Left forelimb (tissue), 1 donor: ENCODE measurements at regions not wholly inside any gene's neighbourhood (a gene's known extent, or its start where the extent isn't known, plus 50 kb on each side); places are given as distances from the start of the nearest gene placed in this dataset.
"Not testable (repeated sequence)": the region's sequence is repeated elsewhere in the genome, so short reads cannot be mapped to it uniquely, and the experiment has no call there.

Experiments used
- DNase-seq: peaks from one replicate; pipeline ENCODE4 v3.0.0-alpha.2; 2018; ENCODE audit warnings: low spot score

DNA sequence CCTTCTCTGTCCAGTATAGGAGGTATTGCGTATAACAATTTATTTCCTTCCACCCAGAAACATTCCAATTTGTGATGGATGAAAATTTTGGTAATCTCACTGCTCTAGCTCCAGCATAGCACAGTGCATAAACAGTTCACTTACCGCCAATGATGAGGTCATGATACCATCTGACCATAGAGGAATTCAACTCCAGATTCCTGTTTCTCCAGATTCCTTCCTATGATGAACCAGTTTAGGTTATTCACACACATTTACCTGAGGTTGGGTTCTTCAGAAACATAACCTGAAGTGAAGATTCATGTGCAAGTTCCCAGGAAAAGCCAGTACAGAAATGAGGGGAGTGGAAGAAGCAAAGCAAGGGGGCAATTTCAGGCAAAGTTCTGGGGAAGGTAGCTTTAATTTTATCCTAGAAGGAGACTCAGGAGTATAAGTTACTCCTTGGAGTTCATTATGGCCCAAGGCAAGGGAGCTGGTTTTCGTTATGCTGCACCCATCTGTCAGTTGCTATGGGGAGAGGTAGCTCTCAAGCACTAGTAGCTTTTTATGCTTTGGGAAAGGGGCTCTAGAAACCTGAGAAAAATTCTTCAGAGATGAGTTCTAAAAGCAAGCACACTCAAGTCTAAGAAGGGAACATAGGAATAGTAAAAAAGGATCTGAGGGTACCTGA is 121.6 kb downstream of the CASP12 start:
- no peak for DNase-seq

DNA sequence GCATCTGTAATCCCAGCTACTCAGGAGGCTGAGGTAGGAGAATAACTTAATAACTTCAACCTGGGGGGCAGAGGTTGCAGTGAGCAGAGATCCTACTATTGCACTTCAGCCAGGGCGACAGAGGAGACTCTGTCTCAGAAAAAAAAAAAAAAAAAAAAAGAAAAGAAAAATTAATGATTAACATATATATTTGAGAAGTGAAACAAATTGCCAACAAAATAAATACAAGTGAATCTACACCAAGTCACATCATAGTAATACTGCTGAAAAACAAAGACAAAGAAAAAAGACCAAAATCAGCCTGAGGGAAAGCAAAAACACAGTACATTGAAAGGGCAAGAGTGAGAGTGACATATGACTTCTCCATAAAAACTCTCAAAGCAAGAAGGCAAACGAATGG is 123.7 kb downstream of the CASP12 start:
- no peak for DNase-seq

DNA sequence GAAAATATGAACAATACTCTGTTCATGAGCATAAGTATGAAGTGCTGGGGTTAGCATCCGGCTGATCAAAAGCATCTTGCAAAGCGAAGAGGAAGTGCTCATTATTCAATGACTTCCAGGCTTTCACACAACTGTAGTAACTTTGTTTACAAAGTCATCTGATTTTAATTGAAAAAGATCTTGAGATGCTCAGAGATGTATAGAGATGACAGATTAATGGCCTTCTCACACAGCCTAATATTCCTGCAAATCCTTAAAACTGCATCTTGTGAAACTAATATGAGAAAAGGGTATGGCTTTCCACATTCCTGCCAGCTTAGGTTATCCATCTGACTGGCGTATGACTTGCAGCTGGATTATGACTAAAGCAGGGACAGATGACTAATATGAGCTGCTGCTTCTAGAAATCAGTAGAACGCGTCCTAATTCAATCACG is 125.4 kb downstream of the CASP12 start:
- DNase-seq, result no peak

DNA sequence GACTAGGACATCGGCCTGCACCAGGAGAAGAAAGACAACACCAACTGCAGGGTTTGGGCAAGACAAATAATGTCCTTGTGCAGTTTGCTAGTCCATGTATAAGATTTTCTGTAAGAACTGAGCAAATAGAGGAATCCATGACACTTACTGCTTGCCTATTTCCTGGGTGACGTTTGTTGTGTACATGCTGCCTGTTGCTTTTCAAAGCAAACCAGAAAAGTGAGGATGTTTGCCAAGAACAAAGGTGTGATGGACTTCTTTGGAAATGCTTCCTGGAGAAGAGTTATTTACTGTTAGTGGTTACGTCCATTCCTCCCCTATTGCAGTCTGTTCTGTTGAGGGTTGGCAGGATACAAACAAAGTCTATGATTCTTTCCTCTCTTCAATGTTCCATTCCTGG is 126.5 kb downstream of the CASP12 start:
- DNase-seq, result no peak

DNA sequence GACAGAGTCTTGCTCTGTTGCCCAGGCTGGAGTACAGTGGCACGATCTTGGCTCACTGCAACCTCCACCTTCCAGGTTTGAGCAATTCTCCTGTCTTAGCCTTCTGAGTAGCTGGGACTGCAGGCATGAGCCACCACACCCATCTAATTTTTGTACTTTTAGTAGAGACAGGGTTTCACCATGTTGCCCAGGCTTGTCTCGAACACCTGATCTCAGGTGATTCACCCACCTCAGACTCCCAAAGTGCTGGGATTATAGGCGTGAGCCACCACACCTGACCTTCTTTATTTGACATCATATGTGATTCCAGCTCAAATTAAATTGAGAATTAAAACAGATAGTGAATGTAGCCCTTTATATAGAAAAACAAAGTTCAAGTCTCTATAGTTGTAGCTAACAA is 127.2 kb downstream of the CASP12 start:
- not testable (repeated sequence) for DNase-seq

DNA sequence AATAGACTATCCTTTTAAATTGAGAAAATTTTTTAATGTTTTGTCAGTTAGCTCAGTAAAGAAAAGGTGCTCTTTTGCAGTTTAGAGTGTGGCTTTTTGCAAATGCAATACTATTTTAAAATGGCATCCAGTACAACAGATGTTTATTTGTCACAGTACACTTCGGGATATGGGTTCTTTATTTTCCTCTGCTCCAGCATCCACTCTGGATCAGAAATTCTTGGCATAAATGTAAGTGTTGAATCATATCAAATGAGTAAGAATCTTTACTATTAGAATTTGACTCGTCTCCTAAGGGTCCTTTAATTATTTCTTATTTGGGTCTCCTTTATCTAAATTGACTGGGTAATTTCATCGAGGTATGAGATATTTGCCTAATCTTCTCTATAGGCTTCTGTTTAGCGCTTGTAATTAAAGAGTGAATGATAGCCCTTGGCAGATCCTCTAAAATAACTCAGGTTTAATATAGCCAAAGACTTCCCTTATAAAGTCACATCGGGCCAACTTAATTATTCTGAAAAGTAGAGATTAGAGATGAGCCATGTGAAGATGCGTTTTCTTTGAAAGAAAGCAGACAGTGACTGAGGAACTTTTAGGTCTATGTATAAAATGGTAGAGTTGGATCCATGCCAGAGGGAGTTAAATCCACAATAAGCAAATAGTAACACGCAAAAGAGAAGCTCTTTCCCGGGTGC is 132.7 kb downstream of the CASP12 start:
- DNase-seq, result no peak

DNA sequence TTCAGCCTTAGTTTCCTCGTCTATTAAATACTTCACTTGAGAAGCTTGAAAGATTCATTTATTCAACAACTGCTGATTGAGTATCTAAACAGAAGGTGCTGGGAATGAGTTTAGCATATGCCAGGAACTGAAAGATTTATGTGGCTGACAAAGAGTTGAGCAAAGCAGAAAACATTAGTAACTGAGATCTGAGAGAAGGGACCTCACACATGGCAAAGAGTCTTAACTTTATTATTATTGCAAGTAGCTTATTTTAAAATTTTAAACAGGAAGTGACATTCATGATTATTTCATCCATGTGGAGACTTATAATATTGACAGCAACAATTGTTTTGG is 133.6 kb downstream of the CASP12 start:
- no peak for DNase-seq

DNA sequence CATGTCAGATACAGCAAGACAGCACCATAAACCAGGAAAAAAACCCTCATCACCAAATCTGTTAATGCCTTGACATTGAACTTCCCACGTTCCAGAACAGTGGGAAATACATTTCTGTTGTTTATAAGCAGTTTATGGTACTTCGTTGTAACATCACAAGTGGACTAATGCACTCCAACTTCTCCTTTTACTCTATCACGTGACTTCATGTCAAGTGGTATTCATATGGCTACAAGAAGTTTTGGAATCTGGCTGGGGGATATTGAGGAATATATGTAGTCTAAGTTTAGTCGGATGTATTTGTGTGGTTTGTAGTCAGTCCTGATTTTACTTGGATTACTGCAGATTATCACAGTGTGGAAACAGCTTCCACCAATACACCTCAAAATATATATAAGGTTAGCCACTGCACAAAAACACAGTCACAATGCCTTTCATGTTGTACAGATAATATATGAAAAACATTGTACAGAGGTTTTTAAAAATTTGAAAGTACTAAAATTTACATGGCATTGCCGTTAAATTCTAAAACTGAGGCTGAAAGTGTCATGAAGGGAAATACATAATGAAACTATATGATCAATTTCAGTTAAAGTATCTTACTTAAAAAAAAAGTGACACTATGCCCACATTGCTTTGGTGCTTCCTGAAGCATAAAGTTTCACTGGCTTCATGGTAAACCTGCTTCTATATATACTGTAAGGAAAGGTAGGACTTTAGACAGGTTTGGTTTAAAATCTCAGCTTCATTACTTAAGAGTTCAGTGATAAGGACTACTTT is 134.1 kb downstream of the CASP12 start:
- no peak for DNase-seq

DNA sequence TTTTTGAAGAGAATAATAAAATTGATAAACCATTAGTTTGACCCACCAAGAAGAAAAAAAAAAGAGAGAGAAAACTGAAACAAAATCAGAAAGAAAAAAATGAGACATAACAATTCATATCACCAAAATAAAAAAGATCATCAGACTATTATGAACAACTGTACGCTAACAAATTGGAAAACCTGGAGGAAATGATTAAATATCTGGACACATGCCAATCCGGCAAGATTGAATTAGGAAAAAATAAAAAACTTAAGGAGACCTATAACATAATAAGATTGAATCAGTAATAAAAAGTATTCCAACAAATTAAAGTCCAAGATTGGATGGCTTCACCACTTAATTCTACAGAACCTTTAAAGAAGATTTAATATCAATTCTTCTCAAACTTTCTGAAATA is 136.7 kb downstream of the CASP12 start:
- DNase-seq, result no peak

DNA sequence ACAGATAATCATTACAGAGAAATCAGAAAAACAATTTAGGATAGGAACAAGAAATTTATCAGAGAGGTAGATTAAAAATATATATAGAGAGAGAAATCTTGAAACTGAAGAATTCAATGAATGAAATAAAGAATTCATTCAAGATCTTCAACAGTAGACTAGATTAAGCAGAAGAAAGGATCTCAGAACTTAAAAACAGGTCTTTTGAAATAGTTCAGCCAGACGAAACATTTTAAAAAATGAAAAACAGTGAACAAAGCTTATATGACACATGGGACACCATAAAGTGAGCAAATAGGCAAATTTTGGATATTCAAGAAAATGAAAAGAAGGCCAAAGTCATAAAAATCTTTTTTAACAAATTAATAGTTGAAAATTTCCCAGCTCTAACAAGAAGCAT is 138.8 kb downstream of the CASP12 start:
- DNase-seq, result no peak

DNA sequence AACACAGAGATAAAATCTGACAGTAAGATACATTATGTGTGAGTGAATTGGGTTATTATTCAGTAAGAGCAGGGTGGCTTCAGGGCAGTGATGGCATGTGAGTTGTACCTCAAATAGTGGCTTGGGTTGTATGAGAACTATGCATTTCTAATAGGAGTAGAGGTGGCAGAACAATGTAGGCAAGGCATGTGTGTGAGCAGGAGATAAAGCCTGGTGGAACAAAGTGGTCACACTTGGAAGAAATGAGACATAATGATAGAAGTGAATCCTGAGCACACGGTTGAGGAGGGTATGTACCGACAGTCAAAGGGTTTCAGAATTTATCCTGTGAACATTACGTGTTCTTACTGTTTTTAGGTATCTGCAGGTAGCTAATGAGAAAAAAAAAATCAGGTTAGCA is 159.3 kb downstream of the CASP12 start:
- DNase-seq, result no peak

DNA sequence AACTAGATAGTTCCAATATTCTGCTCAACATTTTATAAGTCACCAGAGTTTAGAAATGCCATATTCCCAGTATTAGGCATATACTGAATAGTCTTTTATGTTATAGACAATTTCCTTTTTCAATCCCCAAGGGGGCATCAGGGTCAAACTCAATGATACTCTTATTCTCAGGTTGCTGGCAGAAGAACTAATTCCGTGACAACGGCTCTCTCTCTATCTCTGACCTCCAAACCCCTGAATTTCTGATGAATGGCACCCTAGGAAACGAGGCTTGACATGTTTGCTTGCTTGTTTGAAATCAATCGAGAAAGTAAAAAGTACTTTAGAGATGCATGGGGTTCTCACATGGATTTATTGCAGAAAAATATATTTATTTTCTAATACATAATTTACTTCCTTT is 160.1 kb downstream of the CASP12 start:
- no peak for DNase-seq

DNA sequence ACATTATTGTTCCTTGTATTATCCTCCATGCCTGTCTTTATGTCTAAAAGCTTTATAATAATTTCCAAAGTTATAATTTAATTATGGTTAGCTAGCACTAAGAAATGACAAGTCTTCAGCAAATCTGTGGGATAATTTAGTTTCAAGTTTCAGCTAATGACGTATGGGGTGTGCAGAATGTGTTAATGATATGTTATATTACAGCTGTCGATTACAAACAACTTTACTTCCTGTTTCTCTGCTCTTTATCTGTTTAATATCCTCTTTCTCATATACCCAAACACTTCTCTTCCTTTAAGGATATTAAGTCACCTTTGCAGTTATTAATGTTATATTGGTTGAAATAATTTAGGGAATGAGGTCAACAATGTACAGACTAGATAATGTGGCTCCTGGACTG is 161.8 kb downstream of the CASP12 start:
- no peak for DNase-seq

DNA sequence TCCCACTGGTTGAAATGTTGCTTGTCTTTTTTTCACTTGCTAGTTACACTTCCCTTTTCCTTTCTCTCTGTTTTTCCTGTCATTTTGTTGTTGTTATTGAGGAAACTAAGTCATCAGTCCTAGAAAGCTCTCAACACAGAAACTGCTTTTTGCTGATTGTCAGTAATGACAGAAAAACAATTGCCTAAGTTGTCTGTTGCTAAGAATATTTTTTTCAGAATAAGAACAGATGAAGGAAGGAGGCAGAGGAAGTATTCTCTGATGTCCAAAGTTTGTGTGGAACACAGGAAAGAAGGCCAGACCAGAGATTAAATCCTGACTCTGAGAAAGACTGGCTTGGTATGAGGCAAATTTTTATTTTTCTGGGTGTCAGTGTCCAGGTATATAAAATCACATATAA is 163.3 kb downstream of the CASP12 start:
- DNase-seq, result no peak

DNA sequence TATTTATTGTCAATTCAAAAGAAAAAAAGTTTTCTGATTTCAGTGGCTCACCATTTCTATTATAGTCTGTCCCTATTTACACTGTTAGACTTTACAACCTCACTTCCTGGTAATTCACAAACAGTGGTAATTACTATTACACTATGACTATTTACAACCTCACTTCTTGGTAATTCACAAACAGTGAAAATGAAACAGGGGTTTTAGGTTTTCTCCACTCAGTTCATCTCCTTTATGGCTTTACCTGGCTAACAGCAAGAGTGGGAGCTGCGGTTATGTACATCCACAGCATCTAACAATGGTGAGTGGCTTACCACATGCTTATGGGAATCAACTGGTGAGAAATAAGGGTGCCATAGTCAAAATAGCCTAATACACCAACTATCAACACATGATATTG is 166.4 kb downstream of the CASP12 start:
- no peak for DNase-seq

DNA sequence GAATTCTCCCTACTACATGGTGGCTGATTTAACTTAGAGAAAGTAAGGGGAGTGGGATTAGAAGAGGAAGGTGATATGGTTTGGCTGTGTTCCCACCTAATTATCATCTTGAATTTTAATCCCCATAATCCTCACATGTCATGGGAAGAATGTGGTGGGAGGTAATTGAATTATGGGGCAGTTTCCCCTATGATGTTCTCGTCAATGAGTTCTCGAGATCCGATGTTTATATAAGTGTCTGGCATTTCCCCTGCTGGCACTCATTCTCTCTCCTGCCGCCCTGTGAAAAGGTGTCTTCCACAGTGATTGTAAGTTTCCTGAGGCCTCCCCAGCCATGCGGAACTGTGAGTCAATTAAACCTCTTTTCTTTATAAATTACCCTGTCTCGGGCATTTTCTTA is 169.3 kb downstream of the CASP12 start:
- no peak for DNase-seq

DNA sequence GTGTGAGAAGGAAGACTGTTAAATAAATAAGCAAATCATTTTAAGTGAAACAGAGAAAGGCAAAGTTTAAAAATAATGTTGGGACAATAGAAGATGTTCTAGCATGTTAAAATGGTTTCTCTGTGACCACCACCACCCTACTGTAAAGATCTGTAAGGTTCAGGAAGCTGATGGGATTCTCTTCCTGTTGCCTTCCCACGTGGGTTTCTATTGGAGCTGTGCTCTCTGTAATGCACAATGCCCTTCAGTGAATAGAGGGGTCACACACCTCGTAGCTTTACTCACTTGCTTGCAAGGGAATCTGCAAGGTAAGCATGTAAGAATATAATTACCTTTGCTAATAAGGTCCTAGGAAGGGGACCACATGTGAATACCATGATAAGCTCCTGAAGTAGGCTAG is 170.5 kb downstream of the CASP12 start:
- no peak for DNase-seq

DNA sequence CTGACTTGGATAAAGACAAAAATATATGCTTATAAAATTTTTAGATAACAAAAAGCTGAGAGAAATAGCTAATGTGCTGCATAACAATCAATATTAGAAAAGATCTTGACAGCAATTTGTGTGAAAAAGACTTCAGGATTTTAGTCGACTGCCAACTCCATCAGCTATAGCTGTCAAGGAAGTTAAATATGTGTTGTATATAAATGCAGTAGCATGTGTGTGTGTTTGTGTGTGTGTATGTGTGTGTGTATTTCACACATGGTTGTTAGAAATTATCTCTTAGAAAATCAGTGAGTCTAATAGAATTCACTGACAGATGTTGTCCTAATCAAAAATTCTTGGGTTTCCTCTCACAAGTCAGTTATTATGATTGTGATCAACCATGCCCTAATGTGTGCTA is 171.2 kb downstream of the CASP12 start:
- DNase-seq, result no peak

DNA sequence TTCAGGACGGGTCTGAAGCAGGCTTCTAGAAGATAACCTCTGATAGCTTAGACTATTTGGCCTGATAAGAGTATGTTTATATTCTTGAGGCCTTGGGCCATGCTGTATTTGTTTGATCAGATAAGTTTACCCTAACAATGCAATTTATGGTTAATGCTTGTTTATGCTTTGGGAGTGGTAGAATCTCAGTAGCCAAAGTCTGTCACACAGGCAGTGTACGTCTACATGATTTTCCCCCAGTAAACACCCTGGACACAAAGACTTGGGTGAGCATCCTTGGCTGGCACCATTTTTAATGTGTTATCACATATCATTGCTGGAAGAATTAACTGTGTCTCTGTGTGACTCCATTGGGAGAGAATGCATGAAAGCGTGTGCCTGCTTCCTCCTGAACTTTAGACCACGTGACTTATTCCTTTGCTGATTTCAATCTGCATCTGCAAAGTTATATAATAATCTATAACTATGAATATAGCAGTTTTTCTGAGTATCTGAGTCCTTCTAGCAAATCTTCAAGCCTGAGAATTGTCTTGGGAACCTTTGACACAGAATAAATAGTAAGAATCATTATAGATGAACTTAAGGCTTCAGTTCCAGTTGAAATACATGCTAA is 172.4 kb downstream of the CASP12 start:
- no peak for DNase-seq

DNA sequence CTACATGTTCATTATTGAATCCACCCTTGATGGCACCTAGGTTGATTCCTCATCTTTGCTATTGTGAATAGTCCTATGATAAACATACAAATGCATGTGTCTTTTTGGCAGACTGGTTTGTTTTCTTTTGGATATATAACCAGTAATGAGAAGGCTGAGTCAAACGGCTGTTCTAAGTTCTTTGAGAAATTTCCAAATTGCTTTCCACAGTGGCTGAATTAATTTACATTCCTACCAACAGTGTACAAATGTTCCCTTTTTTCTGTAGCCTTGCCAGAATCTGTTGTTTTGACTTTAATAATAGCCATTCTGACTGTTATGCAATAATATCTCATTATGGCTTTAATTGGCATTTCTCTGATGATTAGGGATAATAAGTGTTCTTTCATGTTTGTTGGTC is 184.9 kb downstream of the CASP12 start:
- DNase-seq, result no peak

DNA sequence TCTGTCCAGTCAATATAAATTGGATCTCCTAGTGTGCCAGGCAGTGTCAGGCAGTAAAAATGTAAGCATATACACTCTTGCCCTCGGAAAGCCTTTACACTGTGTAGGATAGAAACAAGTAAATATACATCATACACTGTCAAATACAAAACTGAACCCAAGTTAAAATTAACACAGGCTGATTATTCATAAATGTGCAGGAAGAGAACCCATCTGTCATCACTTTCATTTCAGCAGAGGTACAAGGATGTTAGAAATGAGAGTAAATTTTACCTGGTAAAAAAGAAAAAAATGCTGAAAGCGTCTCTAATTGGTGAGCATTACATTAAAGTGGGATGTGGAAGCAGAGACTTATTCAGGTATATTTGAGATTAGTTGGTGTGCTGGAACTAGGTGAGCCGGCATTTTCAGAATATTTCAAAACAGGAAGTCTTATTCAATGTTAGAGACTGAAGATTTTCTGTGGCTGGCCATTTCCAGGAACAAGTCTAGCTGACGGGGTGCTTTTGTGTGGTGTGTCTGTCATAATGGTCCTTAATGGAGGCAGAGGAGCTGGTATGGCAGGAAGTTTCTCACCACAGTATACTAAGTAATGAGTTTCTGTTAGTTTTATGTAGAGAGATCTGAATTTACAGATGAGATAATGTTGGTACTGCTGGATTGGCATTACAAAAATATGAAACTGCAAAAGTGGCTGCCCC is 192.6 kb downstream of the CASP12 start:
- no peak for DNase-seq

DNA sequence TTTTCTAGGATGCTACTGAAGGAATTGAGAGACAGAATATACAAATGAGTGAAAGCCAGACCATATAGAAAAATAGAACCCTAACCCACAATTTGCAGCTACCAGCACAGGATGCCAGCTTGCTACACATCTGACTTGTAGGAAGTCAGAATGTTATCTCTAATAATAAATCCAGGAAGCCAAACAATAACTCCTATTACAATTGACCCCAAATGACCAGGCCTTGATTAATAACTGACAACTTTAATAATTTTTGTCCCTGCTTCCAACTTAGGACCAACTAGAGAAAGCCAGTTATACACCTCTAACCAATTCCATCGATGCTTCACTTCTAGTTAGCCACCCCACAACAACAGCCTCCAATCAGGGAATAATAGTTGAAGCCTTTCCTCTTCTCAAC is 193.4 kb downstream of the CASP12 start:
- no peak for DNase-seq
